Activated naive CD4-positive, alpha-beta T cell treated with anti-CD3 and anti-CD28 coated beads, Interleukin-2, amount 50 U/mL, for 72 hours (primary cell): ENCODE measurements at regions not wholly inside any gene's neighbourhood (a gene's known extent, or its start where the extent isn't known, plus 50 kb on each side); places are given as distances from the start of the nearest gene placed in this dataset.

Experiments
- ATAC-seq, 2 donors: fragments of 150-1000 bp; cut with Tn5 transposase; 2 replicates each; pipeline ENCODE4 v1.10.0; 2021; ENCODE audit warnings: mild to moderate bottlenecking in 2 of 2, moderate library complexity in 2 of 2
- DNase-seq, 2 donors: peaks; one replicate each; pipeline ENCODE4 v3.0.0; 2021 to 2022; ENCODE audit warnings: low spot score in 2 of 2
- H3K27ac Mint-ChIP-seq, 2 donors: one replicate each; pipeline ENCODE4 v1.8.0; 2022; ENCODE audit warnings: mild to moderate bottlenecking in 2 of 2, mixed read lengths in 2 of 2
- H3K36me3 Mint-ChIP-seq, 2 donors: one replicate each; pipeline ENCODE4 v1.8.0; 2022; ENCODE audit warnings: mixed read lengths in 2 of 2
- H3K9me3 Mint-ChIP-seq, 2 donors: one replicate each; pipeline ENCODE4 v1.8.0; 2022; ENCODE audit warnings: mixed read lengths in 2 of 2

DNA sequence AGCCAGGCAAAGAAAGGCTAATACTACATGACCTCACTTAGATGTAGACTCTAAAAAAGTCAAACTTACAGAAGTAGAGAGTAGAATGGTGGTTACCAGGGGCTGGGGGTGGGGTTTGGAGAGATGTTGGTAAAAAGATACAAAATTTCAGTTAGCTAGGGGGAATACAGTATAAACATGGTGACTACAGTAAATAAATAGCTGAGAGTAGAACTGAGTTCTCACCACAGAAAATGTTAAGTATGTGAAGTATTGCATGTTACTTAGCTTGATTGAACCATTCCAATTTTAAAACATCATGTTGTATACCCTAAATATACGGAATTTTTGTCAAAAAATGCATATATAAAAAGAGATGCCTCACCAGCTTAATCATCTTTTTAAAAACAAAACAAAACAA lies 67.5 kb upstream of the DOCK9 start:
- no peak for ATAC-seq

GRCh38 chr13:99046851-99047250 lies 69.0 kb upstream of the DOCK9 start:
- DNase-seq, result no peak
- no peak for ATAC-seq
- Mint-ChIP-seq H3K27ac (peak overlapping the region in 1 of 2 donors; percentile 85), H3K9me3 (no peaks in the 10 kb centered on the region), H3K36me3 (peaks cover 0 to 11% of the 10 kb centered on the region in 2 donors)

More for the DNA sequence above, 67.5 kb upstream of the DOCK9 start:
- no peak for DNase-seq
- Mint-ChIP-seq H3K9me3 (no peaks in the 10 kb centered on the region), H3K36me3 (peaks cover 0 to 11% of the 10 kb centered on the region in 2 donors), H3K27ac (peak overlapping the region; percentile 85 to 86)

GRCh38 chr13:99050983-99051488 lies 73.2 kb upstream of the DOCK9 start:
- DNase-seq (no peak), ATAC-seq (no peak)
- Mint-ChIP-seq H3K9me3 (no peaks in the 10 kb centered on the region), H3K36me3 (peaks cover 0 to 9% of the 10 kb centered on the region in 2 donors), H3K27ac (peak overlapping the region; percentile 7 to 81)

DNA sequence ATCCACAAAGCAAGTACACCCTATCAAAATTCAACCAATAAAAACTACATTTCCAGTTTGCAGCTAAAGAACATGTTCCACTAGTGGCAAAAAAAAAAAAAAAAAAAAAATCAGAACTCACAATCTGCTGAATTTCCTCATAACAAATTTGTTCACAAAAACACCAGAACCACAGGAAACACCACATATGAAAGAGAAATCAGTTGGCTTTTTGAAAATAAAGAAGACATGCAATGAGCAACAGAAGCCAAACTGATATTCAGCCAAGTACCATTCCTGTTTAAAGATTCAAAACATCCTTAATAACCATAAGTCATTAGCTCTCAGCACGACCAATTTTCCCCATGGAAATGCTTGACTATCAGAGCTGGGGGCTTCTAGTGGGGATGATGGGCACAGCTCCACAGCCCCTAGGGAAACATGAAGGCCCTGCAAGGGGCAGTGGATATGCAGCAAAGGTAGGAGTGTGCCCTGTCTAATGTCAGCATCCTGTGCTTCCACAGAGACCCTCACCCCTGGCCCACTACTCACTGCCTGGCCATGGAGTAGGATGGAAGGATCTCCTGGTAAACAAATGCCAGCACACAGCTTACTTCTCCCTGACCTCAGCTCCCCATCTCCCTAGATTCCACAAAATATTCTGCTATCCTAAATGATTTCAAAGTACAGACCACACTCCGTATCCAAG lies 74.0 kb upstream of the DOCK9 start:
- Mint-ChIP-seq H3K9me3 (no peaks in the 10 kb centered on the region), H3K36me3 (peaks cover 0 to 9% of the 10 kb centered on the region in 2 donors), H3K27ac (peak overlapping the region; percentile 7 to 81)
- peak in 1 of 2 donors; percentile 30 for ATAC-seq
- DNase-seq, result no peak

DNA sequence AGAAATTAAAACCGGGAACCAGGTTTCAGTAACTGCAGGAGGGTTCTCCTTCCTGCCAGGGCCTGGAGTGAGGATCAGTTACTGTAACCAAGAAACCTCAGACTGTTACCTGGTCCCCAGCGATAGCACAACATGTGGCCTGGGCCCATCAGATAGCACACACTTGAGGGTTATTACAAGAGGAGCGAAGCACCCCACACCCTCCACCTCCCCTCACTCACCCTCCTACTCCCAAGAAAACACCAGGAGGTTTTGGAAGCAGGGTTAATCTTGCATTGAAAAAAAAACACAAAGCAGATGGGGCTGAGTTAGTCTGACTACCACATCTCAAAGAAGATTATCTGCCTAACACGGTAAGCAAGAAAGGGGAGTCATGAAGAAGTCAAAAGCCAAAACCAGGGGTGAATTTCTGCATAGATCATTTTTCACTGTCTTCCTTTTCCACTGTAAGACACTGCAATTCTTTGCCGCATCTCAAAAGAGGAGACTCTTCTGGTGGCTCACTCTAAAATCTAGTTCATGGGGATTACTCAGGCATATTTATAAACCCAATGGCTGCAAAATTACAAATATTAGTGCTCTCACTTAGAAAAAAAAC lies 75.9 kb upstream of the DOCK9 start:
- no peaks in the 10 kb centered on the region for H3K9me3 Mint-ChIP-seq
- ATAC-seq (peak in 1 of 2 donors; percentile 28), DNase-seq (no peak)
- H3K36me3 Mint-ChIP-seq, result peaks cover 0 to 9% of the 10 kb centered on the region in 2 donors
- H3K27ac Mint-ChIP-seq, result no peak overlapping the region

- H3K36me3 Mint-ChIP-seq, result peaks cover 0 to 4% of the 10 kb centered on the region in 2 donors
- DNase-seq, result no peak
- no peak for ATAC-seq
- H3K9me3 Mint-ChIP-seq, result no peaks in the 10 kb centered on the region
- H3K27ac Mint-ChIP-seq, result peak overlapping the region; percentile 9 to 94
These were observed 77.4 kb upstream of the DOCK9 start for GRCh38 chr13:99055281-99055680.

- H3K27ac Mint-ChIP-seq, result no peak overlapping the region
- DNase-seq (no peak), ATAC-seq (no peak)
- peaks cover 0 to 4% of the 10 kb centered on the region in 2 donors for H3K36me3 Mint-ChIP-seq
- no peaks in the 10 kb centered on the region for H3K9me3 Mint-ChIP-seq
These were observed 77.9 kb upstream of the DOCK9 start for GRCh38 chr13:99055735-99056134.

DNA sequence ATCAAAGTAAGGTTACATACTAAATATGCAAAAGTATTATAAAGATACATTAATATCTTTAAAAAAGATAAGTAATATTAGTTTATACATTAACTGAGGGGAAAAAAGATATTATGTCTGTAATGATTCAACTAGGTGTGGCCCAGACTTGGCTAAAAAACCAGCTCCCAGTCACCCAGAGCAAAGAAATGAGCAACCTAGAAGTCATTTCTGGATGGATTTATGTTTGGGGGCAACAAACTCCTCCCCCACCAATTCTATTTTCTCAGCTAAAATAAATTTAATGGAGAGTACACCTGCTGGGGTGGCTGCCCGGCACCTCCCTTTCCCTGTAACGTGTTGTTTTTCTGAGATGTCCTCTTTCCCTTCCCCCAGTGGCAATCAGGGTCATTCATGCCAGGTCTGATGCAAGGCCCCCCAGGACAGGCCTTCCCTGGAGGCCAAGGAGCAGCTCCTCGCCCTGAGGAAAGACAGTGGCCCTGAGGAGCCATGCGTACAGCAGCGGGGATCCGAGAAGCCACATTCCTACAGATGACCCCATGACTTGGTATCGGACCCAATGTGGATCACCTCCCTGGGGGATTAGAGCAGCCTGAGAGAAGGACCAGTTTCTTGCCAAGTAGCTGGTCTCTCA lies 78.6 kb upstream of the DOCK9 start:
- H3K9me3 Mint-ChIP-seq, result no peaks in the 10 kb centered on the region
- peaks cover 0 to 4% of the 10 kb centered on the region in 2 donors for H3K36me3 Mint-ChIP-seq
- DNase-seq, result no peak
- no peak for ATAC-seq
- H3K27ac Mint-ChIP-seq, result no peak overlapping the region

- Mint-ChIP-seq H3K9me3 (no peaks in the 10 kb centered on the region), H3K27ac (no peak overlapping the region), H3K36me3 (peaks cover 0 to 5% of the 10 kb centered on the region in 2 donors)
- ATAC-seq (no peak), DNase-seq (no peak)
These were observed 79.6 kb upstream of the DOCK9 start for GRCh38 chr13:99057310-99057975.

GRCh38 chr13:99058527-99059495 lies 80.9 kb upstream of the DOCK9 start:
- DNase-seq (no peak), ATAC-seq (no peak)
- Mint-ChIP-seq H3K27ac (peak overlapping the region in 1 of 2 donors; percentile 4), H3K36me3 (peaks cover 0 to 19% of the 10 kb centered on the region in 2 donors), H3K9me3 (peaks cover 0 to 9% of the 10 kb centered on the region in 2 donors)

GRCh38 chr13:99059498-99060075 lies 81.7 kb upstream of the DOCK9 start:
- no peak for ATAC-seq
- peak overlapping the region in 1 of 2 donors; percentile 4 for H3K27ac Mint-ChIP-seq
- H3K36me3 Mint-ChIP-seq, result peaks cover 0 to 25% of the 10 kb centered on the region in 2 donors
- DNase-seq, result no peak
- peaks cover 0 to 13% of the 10 kb centered on the region in 2 donors for H3K9me3 Mint-ChIP-seq

GRCh38 chr13:99061411-99061810 lies 83.5 kb upstream of the DOCK9 start:
- ATAC-seq, result no peak
- H3K9me3 Mint-ChIP-seq, result peaks cover 0 to 13% of the 10 kb centered on the region in 2 donors
- peak overlapping the region in 1 of 2 donors; percentile 34 for H3K27ac Mint-ChIP-seq
- DNase-seq, result no peak
- peaks cover 0 to 29% of the 10 kb centered on the region in 2 donors for H3K36me3 Mint-ChIP-seq

DNA sequence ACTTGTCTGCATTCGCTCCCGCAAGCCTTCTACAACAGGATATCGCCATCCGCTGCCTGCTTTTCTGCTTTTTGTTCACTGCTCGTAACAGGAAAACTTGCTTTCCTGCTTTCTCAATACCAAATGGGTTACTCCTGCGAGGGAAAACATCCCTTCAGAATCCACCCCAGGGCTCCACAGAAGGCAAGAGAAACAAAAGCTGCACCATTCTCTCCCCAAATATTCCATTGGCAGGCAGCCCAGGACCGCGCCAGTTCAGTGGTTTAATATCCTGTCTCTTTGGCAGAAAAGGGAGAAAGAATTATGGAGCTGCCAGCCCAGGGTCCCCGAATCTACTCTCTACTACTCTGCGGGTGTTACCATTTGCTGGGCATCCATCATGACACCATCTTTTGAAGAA lies 84.7 kb upstream of the DOCK9 start:
- ATAC-seq, result no peak
- no peak for DNase-seq
- H3K9me3 Mint-ChIP-seq, result peaks cover 0 to 13% of the 10 kb centered on the region in 2 donors
- H3K27ac Mint-ChIP-seq, result peak overlapping the region in 1 of 2 donors; percentile 4
- H3K36me3 Mint-ChIP-seq, result peaks cover 0 to 38% of the 10 kb centered on the region in 2 donors

DNA sequence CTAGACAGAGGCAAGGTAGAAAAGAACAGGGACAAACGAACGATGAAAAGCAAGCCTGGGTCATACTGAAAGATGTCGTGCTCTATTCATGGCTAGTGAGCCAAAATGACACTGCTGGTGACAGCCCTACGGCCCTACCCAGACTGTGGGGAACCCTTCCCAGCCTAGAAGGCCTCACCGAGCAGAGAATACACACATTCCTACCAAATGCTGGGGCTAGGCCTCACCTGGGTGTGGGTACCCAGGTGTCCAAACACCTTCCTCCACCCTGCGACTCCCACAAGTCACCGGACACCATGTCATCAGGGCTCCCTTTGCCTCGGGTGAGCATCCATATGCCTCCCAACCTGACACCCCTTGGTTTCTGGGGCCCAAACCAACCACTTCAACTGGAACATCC lies 85.3 kb upstream of the DOCK9 start:
- DNase-seq, result no peak
- H3K27ac Mint-ChIP-seq, result no peak overlapping the region
- H3K9me3 Mint-ChIP-seq, result peaks cover 0 to 13% of the 10 kb centered on the region in 2 donors
- peaks cover 0 to 38% of the 10 kb centered on the region in 2 donors for H3K36me3 Mint-ChIP-seq
- peak in 1 of 2 donors; percentile 35 for ATAC-seq

DNA sequence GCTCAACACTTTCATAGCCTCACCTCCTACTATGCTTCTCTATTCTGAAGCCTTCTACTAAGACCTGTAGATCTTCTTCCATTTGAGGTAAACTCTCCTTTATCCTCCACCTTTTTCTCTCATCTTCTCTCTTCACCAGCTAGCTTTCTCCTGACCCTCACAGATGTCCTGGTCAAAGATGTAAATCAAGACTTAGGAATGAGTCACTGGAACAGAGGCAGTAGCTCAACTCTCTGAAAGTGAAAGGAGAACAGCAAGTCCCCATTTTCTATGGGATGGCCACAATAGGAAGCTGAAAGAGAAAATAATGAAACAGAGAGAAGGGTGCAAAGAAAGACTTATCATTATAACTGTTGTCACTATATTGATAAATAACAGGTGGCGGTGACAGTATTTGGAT lies 86.1 kb upstream of the DOCK9 start:
- Mint-ChIP-seq H3K27ac (peak overlapping the region in 1 of 2 donors; percentile 53), H3K36me3 (peaks cover 0 to 38% of the 10 kb centered on the region in 2 donors), H3K9me3 (peaks cover 0 to 13% of the 10 kb centered on the region in 2 donors)
- no peak for DNase-seq
- peak; percentile 54 to 84 for ATAC-seq
